ENCODE measurements at regions not wholly inside any gene's neighbourhood (a gene's known extent, or its start where the extent isn't known, plus 50 kb on each side); places are given as distances from the start of the nearest gene placed in this dataset.

GRCh38 chr10:131677671-131678070 is 223.1 kb upstream of the PPP2R2D start:
- DNase-seq = no peak

DNA sequence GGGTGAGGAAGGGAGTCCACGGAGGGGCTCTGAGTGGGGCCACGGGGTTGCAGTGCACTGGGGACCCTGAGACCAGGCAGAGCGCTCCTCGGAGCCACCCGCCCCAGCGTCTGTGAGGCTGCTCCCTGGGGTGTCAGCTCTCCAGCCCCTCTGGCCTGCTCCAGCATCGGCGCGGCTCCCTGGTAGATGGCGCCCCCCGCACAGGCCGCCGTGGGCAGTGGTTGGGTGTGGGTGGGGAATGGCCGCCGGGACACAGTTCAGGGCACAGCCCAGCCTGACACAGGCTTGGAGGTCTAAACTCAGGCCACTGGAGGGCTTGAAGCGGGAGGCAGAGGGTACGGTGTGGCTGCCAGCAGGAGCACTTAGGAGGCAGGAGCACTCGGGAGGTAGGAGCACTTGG is 222.6 kb upstream of the PPP2R2D start:
- DNase-seq = no peak

- DNase-seq = no peak
Measured at GRCh38 chr10:131678613-131679012, 222.2 kb upstream of the PPP2R2D start.

DNA sequence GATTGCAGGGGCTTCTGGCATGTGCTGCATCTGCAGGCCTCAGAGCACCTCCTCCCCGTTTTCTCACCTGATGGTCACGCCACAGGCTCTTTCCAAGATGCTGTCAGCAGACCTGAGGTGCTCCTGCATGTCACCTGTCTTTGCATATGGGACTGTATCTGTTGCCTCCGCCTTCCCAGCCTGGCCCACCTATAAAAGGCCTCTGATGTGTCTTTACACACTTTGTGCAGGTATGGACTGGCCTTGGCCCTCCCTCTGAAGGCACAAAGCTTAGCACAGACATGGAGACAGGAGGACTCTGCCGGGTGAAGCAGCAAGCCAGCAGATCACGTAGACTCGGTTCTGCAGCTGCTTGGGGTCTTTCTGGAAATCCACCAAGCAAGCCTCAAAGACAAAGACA is 220.9 kb upstream of the PPP2R2D start:
- DNase-seq = no peak

DNA sequence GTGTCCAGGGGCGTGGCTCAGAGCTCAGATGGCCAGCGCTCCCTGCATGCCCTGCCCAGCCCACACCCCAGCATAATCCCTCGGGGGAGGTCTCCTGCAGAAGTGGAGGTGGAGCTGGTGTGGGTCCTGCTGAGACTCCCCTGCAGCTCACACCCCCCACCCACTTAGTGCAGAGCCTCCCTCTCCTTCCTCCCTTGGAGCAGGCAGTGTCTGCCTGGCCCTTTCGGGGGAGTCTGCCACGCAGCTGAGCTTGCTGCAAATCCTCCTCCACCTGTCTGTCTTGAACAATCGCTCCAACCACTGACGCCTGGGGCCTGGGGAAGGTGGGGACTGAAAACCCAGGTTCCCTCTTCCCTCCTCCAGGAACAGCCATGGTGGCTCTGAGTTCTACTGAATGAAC is 219.7 kb upstream of the PPP2R2D start:
- no peak for DNase-seq

GRCh38 chr10:131681656-131682055 is 219.2 kb upstream of the PPP2R2D start:
- no peak for DNase-seq

- DNase-seq = no peak
Measured at GRCh38 chr10:131682271-131682962, 218.4 kb upstream of the PPP2R2D start.

DNA sequence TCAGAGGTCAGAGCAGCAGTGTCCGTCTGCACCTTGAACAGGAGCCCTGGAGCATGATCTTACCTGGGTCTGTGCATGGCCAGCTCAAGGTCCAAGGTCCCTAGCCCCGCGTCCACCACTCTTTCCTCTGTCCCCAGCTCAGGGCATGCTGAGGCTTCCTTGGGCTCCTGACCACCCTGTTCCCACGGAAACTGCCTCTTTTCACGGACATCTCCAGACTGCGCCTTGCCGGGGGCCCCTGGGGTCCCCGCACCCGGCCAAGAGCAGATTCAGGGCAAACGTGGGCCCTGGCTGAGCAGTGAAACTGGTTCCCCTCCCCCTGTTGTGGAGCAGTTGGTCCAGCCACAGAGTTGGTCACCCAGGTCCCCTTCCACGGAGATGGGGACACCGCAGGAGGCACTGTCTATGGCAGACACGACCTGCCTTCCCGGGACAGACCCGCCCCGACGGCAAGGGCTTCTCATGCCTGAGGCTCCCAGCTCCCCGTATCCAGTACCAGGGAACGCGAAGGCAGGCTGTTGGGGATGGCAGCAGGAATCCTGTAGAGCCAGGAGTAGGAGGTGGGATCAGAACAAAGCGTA is 217.4 kb upstream of the PPP2R2D start:
- DNase-seq = no peak

DNA sequence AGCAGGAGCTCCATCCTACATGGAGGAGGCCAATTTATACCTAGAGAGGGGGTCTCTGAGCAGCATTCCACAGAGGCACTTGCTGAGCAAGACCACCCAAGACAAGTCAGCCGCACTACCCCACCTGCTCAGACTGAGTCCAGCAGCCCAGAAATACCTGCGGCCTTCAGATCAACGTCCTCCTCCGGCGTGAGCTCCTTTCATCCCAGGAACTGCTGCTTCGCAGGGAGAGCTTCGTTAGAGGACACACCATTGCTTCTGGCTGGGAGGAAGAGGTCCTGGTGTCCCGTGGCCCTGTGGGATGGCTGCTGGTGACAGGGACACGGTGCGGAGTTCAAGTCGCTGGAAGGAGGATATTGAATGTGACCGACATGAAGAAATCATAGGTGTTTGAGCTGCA is 216.9 kb upstream of the PPP2R2D start:
- DNase-seq = no peak

DNA sequence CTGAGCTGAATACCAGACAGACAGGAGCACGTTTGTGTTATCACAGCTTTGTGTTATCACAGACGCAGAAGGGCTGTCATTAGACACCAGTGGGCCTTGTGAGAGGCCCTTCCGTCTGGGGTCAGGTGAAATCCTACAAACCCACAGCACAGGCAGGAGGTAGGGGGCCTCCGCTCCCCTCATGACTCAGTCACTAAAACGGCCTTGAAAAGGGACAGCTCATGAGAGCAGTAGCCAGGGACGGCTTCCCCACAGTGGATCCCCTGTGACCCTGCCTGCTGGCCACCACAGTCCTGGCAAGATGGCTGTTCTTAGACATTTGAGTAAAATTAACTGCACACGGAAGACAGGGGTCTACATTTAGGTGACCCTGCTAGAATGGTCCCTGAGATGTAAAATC is 215.8 kb upstream of the PPP2R2D start:
- DNase-seq = no peak

- no peak for DNase-seq
Measured at GRCh38 chr10:131685576-131685975, 215.2 kb upstream of the PPP2R2D start.

GRCh38 chr10:131686781-131687420 is 213.9 kb upstream of the PPP2R2D start:
- DNase-seq = no peak

GRCh38 chr10:131688304-131688703 is 212.5 kb upstream of the PPP2R2D start:
- DNase-seq = no peak

GRCh38 chr10:131689016-131689415 is 211.8 kb upstream of the PPP2R2D start:
- DNase-seq = no peak

- DNase-seq = no peak
Measured at GRCh38 chr10:131689486-131689885, 211.3 kb upstream of the PPP2R2D start.

GRCh38 chr10:131689954-131690757 is 210.7 kb upstream of the PPP2R2D start:
- DNase-seq = no peak

- DNase-seq = no peak
Measured at GRCh38 chr10:131690805-131691239, 210.0 kb upstream of the PPP2R2D start.

DNA sequence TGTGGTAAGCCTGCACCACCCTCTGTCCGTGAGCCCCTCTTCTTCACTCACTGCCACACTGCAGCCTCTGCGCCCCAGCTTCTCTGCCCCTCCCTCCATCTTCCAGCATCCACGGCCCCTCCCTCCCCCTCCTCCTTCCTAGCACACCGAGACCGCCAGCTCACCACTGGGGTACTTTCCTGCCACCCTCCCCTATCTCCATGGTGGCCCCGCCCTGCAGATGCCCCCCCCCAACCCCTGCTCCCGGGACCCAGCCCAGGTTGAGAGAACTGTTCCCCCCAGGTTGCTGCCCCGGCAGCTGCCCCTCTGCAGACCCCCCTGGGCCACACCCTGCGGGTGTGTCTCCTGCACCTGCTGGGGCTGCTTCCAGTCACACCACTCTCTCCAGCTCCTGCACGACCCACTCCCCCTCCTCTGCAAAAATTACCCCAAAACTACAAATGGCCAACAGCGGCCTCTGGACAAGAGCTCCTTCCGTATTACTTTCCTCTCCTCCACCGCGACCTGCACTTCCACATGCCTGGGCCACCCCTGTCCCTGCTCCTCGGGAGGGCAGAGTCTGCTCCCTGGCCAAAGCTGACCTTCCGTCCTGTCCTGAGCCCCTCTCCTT is 209.2 kb upstream of the PPP2R2D start:
- DNase-seq = no peak

GRCh38 chr10:131692176-131692575 is 208.6 kb upstream of the PPP2R2D start:
- DNase-seq = no peak

- DNase-seq = no peak
Measured at GRCh38 chr10:131692686-131693334, 208.0 kb upstream of the PPP2R2D start.

- no peak for DNase-seq
Measured at GRCh38 chr10:131693766-131694165, 207.0 kb upstream of the PPP2R2D start.

DNA sequence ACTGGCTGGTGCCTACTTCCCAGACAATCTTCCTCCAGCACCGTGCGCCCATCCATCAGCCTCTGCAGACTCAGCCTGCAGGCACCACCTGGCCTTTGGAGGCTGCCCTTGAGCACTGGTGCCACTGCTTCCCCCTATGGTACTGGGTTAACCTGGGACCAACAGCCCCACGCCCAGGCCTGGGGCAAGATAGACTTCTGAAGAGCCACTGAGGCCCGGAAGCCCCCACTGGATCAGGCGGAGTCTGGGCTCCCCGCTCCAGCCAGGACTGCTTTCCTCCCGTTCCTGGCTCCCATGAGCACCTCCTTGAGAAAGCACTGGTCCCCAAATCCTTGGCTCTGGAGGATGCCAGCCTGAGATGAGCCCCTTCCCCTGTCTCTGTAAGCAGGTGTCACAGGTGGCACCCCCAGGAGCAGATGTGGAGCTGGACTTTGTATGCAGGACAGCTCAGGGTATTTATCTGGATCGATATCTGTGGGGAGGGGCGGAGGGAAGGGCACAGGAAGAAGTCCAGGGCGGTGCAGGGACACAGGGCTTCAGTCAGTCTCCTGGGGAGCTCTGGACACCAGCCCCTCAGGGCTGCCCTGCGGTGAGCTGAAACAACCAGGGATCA is 206.5 kb upstream of the PPP2R2D start:
- DNase-seq = no peak
